ENCODE measurements at regions not wholly inside any gene's neighbourhood (a gene's known extent, or its start where the extent isn't known, plus 50 kb on each side); places are given as distances from the start of the nearest gene placed in this dataset.

- TF ChIP-seq CTCF (conservative IDR thresholded peaks at IDR 0.05; ENCODE audit: low read length) (no peak), EZH2phosphoT487 (IDR thresholded peaks at IDR 0.05; ENCODE audit: borderline replicate concordance, low read depth, low read length) (no peak)
Measured at GRCh38 chr1:234932106-234932505, 196.5 kb downstream of the TOMM20 start.

Data from OCI-LY7 (cell line).